ENCODE measurements at regions not wholly inside any gene's neighbourhood (a gene's known extent, or its start where the extent isn't known, plus 50 kb on each side); places are given as distances from the start of the nearest gene placed in this dataset.

DNA sequence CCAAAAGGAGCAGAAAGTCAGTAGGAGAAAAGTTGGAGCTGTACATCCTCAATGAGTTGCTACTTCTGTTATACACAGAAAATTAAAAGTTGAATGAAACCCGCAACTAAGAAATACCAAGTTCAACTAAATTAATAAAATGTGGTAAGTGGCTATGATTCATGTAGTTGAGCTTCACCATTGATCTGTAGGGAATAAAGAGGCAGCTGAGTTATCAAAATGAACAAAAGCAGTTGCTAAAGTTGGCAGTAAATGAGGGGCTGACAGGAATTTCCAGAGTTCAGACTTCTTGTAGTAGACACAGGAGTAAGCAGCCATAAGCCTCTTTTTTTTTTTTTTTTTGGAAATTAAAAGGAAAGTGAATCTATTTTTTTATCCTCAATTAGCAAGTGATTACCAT lies 234.6 kb downstream of the POSTN start:
- DNase-seq (ENCODE audit: low read depth in 2 of 2), result no peak

DNA sequence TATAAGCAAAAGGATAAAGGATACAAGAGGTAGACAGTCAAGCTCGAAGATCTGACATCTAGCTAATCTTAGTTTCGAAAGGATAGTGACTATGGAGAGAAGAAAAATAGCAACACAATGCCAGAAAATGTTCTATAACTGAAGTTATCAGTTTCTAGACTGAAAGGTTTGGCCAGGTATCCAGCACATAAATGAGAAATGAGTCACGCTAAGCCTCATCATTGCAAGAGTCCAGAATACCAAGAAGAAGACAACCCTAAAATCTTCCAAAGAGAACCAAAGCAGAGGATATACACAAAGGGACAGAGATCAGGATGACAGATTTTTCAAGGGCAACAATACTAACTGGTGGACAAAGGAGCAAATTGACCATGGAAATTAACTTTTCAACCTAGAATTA lies 237.0 kb downstream of the POSTN start:
- DNase-seq (ENCODE audit: low read depth in 2 of 2), result no peak

DNA sequence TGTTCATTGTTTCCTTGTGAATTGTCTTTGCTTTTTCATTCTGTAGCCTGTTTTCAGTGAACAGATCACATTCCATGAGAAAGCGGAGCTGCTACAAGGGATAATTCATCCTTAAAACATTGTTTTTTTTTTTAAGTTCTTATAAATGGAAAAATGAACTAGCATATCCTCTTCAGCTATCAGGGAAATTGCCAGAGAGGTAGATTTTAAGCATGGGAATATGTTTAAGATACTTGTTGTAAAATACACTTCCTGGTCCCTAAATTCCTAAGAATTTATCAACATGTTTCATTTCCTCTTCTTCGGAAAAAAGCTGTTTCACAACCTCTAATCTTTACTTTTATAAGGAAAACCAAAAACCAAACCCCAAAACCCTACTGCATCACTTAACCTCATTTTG lies 238.0 kb downstream of the POSTN start:
- DNase-seq (ENCODE audit: low read depth in 2 of 2), result peak in 1 of 2 donors; percentile 25

DNA sequence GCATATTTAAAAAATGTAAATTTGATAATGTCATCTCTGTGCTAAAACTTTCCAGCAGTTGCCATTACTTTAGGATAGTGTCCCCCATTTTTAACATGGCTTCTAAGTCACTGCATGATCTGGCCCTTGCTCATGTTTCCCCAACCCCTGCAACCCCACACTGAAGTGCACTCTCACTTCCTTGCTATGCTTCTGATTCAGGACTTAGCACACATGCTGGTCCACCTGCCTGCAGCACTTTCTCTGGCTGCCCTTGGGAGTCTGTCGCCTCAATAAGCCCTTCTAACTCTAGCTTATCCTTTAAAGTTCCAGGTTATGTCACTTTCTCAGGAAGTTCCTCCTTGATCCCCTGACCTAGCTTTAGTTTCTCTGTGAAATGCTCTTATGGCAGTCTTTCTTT lies 241.0 kb downstream of the POSTN start:
- DNase-seq (ENCODE audit: low read depth in 2 of 2), result no peak

DNA sequence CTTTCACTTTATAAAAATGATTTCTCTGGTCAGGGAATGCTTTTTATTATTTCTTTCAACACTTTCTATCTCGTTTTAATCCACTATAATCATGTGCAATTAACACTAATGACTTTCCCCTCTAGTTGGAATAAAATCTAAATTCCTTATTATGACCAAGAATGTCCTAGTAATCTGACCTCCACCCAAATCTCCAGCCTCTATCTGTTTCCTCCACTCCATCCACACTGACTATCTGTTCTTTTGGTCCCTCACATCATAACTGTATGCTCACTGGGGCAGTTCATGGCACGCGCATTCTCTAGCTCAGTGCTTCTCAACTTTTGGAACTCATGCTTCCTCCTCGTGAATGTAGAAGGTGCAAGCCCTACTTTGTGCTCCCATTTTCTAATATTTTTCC lies 244.7 kb downstream of the POSTN start:
- no peak for DNase-seq (ENCODE audit: low read depth in 2 of 2)

DNA sequence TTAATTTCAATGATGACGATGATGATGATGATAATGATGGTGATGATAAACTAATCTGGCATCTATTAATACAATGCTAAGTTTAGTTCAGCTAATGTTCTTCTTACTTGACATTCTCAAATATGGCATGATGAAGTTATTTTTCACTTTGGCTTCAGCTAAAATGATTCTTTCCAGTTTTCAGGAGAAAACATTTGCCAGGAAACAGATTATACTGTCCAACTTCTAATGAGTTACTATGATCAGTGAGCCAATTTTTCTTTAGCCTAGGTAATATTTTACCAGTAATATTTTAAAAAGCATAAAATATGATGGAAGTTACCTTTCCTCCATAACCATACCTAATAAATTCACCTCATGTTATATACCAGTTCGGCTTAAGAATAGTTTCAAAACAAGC lies 245.7 kb upstream of the CSNK1A1L start:
- no peak for DNase-seq (ENCODE audit: low read depth in 2 of 2)

DNA sequence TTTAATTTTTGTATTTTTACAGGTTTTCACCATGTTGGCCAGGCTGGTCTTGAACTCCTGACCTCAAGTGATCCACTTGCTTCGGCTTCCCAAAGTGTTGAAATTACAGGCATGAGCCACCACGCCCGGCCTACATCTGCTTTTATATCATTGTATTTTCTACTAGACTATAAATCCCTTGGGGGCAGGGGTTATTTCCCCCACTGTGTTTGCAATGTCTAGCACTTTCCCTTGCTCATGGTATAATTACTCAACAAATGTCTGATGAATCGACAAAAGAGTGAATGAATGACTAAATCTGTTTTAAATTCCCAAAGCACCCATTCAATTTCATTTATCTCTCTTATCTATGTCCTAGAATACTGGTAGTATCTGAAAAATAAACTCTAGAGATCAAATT lies 244.5 kb upstream of the CSNK1A1L start:
- no peak for DNase-seq (ENCODE audit: low read depth in 2 of 2)

GRCh38 chr13:37348916-37349643 lies 243.6 kb upstream of the CSNK1A1L start:
- DNase-seq (ENCODE audit: low read depth in 2 of 2), result no peak

- no peak for DNase-seq (ENCODE audit: low read depth in 2 of 2)
Observed at GRCh38 chr13:37345869-37346268, 240.4 kb upstream of the CSNK1A1L start.

GRCh38 chr13:37345391-37345790 lies 239.9 kb upstream of the CSNK1A1L start:
- no peak for DNase-seq (ENCODE audit: low read depth in 2 of 2)

DNA sequence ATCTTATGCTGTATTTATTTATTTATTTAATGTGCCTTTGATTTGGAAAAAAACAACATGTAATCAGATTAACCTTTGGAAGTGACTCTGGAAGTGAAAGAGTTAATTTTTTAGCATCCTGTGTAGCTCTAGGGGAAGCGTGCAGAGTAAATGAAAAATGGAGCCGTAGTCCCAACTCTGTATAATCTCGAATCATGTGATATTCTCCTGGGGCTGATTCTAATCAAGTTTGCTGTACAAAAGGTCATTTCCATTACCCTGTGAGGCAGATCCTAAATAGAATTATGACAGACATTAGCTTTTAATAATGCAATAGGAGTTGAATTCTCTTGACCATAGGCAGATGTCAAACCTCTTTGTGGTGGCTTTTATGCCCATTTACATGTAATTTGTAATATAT lies 238.6 kb upstream of the CSNK1A1L start:
- no peak for DNase-seq (ENCODE audit: low read depth in 2 of 2)

DNA sequence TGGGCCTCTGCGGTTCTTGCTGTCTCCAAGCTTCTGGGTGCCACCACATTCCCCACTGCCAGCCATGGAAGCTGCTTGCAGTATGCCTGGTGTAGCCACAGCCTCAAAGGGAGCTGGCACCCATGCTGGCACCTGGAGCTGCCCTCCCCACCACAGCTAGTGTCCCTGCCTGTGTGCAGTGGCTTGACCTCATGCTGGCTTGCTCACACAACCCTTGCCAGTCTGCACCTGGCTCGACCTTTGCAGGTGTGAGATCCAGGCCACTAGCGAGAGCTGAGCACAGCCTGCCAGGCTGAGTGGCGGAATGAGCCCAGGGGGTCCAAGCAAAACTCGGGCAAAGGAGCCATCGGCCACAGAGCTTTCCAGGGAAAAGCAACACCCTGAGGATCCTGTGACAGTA lies 236.7 kb upstream of the CSNK1A1L start:
- no peak for DNase-seq (ENCODE audit: low read depth in 2 of 2)

GRCh38 chr13:37340901-37341670 lies 235.6 kb upstream of the CSNK1A1L start:
- DNase-seq (ENCODE audit: low read depth in 2 of 2), result no peak

DNA sequence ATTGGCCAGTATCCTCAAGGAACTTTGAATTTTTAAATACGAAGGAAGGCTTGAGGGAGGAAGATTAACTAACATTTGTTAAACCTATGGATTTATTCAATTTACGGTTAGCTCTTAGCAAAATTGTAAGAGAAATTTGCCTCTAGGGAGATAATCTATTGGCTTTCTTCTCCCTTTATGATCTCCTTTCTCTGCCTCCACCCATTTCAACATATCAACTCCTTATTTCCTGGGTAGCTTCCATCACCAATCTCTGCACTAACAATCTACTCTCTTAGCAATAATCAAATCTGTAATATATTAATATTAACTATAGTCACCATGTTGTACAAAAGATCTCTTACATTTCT lies 233.9 kb upstream of the CSNK1A1L start:
- no peak for DNase-seq (ENCODE audit: low read depth in 2 of 2)

DNA sequence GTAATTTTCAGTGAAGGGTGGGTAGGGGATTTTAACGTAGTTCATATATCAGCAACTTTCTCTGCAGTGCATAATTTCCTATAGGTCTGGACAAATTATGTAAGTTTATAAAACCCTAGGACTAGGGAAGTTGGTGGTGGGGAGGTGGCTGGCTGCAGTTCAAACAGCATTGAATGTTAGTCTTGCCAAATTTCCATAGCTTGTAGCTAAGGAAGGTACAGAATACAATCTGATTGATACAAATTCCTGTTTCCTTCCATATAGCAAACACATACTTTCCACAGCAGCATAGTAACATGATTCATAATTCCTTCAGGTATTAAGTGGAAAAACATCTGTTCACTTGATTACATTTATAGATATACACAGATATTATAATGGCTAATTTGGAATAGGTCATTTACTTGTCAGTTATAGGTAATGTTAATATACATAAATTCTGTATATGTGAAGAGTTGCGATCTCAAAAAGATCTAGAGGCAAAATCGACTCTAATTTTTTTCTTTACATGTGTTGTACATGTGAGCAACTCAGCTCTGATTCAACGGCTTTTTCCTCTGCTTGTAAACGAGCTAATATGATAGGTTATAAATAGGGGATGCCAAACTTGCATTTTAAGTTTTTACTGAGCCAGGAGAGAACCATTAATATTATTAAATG lies 233.4 kb upstream of the CSNK1A1L start:
- peak; percentile 83 to 89 for DNase-seq (ENCODE audit: low read depth in 2 of 2)

DNA sequence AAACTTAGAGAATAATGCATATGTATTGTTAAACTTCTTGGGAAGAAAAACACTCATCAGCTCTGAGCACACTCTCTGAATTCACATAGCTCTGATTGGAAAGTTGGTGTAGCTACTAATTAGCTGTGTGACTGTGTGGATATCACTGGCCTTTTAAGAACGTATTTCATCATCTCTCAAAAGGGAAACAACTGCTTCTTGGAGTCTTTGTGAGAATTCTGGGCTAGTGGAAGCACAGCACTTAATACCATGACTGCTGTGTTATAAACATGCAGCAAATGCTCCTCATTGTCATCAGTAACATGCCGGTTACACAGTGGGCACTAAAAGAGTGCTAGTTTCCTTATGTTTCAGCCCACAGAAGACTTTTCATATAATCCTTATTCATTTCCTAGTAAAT lies 220.9 kb upstream of the CSNK1A1L start:
- no peak for DNase-seq (ENCODE audit: low read depth in 2 of 2)

DNA sequence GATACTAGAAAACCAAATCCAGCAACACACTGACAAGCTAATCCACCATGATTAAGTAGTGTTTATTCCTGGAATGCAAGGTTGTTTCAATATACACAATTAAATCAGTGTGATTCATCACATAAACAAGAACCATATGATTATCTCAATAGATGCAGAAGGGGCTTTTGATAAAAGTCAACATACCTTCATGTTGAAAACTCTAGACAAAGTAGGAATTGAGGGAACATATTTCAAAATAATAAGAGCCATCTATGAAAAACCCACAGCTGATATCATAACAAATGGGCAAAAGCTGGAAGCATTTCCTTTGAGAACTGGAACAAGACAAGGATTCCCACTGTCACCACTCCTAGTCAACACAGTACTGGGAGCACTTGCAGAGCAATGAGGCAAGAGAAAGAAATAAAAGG lies 213.6 kb upstream of the CSNK1A1L start:
- DNase-seq (ENCODE audit: low read depth in 2 of 2), result no peak

DNA sequence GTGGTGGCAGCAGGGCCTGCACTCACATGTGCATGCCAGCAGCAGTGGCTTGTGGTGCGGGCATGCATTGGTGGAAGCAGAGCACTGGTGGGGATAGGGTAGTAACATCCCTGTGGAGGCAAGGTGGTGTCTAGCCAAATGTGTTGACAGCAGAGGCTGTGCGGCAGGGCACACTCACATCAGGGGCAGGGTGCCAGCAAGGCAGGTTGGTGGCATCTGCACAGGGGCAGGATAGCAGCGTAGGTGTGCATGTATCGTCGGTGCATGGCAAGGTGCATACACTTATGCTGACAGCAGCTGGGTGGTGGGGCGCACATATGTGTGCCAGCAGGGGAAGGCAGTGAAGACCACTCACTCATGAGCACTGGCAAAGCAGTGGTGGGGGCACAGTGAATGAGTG lies 211.5 kb upstream of the CSNK1A1L start:
- no peak for DNase-seq (ENCODE audit: low read depth in 2 of 2)

GRCh38 chr13:37313372-37313771 lies 207.9 kb upstream of the CSNK1A1L start:
- no peak for DNase-seq (ENCODE audit: low read depth in 2 of 2)

DNA sequence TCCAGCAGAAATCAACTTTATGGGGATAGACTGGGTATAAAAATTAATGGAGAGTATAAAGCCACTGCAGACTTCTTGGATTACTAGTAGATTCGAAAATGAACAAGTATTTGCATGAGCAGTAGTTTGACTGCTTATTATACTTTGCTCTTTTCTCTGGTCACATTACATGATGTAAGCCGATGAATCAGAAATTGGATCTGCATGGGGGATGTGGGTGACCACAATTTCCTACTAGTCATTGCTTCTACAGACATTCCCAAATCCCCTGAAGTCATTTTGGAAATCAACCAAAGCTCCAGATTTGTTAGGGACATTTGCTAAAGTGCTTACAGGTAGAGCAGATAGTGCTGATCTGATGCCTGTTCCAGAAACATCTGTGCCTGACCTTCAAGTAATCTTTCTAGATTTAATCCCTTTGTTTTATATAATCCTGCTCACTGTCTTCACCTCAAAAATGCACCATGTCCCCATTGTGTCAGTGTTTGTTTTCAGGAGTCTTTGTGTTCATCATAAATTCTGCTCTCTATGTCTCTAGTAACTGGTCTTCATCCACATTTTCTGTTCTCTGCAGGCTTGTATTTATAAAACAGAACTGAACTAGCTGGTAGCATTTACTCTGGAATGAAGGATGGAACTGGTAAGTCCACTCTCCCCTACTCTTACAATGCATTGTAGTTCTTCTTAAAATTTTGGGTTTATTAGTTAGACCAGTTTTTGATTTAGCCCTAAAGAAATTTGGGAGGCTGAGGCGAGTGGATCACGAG lies 201.5 kb upstream of the CSNK1A1L start:
- peak in 1 of 2 donors; percentile 77 for DNase-seq (ENCODE audit: low read depth in 2 of 2)

GRCh38 chr13:37303606-37304005 lies 198.1 kb upstream of the CSNK1A1L start:
- no peak for DNase-seq (ENCODE audit: low read depth in 2 of 2)

DNA sequence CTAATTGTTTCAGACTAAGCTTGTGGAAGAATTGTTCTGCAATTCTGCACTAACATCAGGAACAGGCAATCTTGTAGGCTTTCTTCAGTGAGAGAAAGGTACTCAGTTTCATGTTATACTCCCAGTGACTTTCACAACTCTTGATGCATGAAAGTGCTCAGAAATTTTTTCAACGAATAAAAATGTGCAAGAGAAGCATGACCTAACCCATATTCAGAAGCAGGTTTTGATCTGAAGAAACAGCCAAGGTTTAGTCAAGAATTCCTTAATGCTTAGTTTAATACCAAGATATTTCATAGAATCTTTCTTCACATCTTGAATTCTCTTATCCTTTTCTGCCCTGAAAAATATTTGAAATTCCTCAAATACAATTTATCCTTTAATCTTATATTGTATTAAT lies 197.2 kb upstream of the CSNK1A1L start:
- no peak for DNase-seq (ENCODE audit: low read depth in 2 of 2)

All from dermis microvascular lymphatic vessel endothelial cell (primary cell).